ENCODE measurements at regions not wholly inside any gene's neighbourhood (a gene's known extent, or its start where the extent isn't known, plus 50 kb on each side); places are given as distances from the start of the nearest gene placed in this dataset.

DNA sequence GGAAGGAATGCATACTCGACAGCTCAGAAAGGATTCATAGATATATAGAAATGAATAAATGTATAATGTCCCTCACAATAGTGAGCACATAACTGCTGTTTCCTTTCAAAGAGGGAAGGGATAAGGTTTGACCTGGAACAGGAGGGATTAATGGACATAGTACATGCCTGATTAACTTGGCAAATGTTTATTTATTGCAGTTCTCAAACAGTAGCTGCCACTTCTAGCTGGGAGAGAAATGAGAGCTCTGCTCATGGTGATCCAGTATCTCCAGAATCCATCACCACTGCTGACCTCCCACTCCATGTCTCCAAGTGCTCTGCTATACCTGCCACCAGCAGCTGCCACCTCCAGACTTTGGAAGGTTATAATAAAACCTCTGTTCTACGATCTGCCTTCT lies 108.1 kb downstream of the LRIG3 start:
- H3K27ac ChIP-seq (ENCODE audit: low read depth in 1 of 2, low read length in 2 of 2), result no peak overlapping the region
- no peak overlapping the region for H3K4me2 ChIP-seq (replicated peaks; ENCODE audit: extremely low read depth, low read length, poor library complexity, severe bottlenecking)
- DNase-seq, result no peak
- Mint-ChIP-seq H3K27ac (no peak overlapping the region), H3K36me3 (no peaks in the 10 kb centered on the region), H3K4me3 (no peak overlapping the region), H3K27me3 (ENCODE audit: low read depth in 3 of 3) (no peaks in the 10 kb centered on the region), H3K9me3 (peaks cover 0 to 3% (median 0%) of the 10 kb centered on the region in 7 donors), H3K4me1 (no peaks in the 10 kb centered on the region)
- H3K79me2 ChIP-seq (ENCODE audit: insufficient read depth, low read length), result no peaks in the 10 kb centered on the region
- H3K27me3 ChIP-seq (ENCODE audit: control insufficient read depth in 2 of 2, insufficient read depth in 2 of 2, low read length in 2 of 2), result no peaks in the 10 kb centered on the region
- H2AFZ ChIP-seq (ENCODE audit: insufficient read depth, low read depth, low read length, poor library complexity, severe bottlenecking), result no peak overlapping the region
- peaks cover 0 to 4% of the 10 kb centered on the region in 2 donors for H3K9me3 ChIP-seq (replicated peaks in 1 of 2; ENCODE audit: control insufficient read depth in 1 of 2, insufficient read depth in 1 of 2, low read length in 2 of 2)
- H3K36me3 ChIP-seq (replicated peaks in 1 of 2; ENCODE audit: control insufficient read depth in 1 of 2, insufficient read depth in 2 of 2, low read length in 2 of 2), result no peaks in the 10 kb centered on the region
- H3K4me3 ChIP-seq (replicated peaks in 1 of 3; ENCODE audit: low read depth in 2 of 3, low read length in 3 of 3), result no peak overlapping the region
- no peaks in the 10 kb centered on the region for H4K20me1 ChIP-seq (ENCODE audit: insufficient read depth, low read length)
- intact Hi-C loops (cut with micrococcal nuclease), result no loop called here
- WGBS (ENCODE audit: insufficient coverage), result no CpG with 5 or more reads among the region's 2 CpGs
- H3K4me1 ChIP-seq (ENCODE audit: control insufficient read depth in 1 of 2, insufficient read depth in 2 of 2, low read length in 2 of 2), result no peaks in the 10 kb centered on the region
- no peak overlapping the region for H3K9ac ChIP-seq (ENCODE audit: insufficient read depth, low read length, poor library complexity, severe bottlenecking)
- TF ChIP-seq, protein P1, sequence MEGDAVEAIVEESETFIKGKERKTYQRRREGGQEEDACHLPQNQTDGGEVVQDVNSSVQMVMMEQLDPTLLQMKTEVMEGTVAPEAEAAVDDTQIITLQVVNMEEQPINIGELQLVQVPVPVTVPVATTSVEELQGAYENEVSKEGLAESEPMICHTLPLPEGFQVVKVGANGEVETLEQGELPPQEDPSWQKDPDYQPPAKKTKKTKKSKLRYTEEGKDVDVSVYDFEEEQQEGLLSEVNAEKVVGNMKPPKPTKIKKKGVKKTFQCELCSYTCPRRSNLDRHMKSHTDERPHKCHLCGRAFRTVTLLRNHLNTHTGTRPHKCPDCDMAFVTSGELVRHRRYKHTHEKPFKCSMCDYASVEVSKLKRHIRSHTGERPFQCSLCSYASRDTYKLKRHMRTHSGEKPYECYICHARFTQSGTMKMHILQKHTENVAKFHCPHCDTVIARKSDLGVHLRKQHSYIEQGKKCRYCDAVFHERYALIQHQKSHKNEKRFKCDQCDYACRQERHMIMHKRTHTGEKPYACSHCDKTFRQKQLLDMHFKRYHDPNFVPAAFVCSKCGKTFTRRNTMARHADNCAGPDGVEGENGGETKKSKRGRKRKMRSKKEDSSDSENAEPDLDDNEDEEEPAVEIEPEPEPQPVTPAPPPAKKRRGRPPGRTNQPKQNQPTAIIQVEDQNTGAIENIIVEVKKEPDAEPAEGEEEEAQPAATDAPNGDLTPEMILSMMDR (IDR thresholded peaks at IDR 0.05), result no peak

DNA sequence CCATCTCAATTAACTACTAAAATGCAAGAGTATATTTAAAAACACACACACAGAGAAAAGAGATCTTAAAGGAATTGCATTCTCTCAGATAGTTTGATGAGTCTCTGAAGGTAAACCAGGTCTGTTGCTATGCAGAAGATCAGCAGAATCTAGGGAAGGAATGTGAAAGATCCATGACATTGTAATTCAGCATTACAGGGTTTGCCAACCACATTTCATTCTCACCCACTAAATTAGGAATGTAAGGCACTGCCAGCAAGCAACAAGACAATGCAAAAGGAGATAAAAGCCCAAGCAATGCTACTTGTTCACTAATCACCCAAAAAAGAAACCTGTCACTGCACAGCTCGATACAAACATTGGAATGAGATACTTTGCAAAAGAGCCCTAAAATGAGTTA lies 106.3 kb downstream of the LRIG3 start:
- TF ChIP-seq, protein P1 (IDR thresholded peaks at IDR 0.05), result no peak
- intact Hi-C loops (cut with micrococcal nuclease), result no loop called here
- no peak overlapping the region for H2AFZ ChIP-seq (ENCODE audit: insufficient read depth, low read depth, low read length, poor library complexity, severe bottlenecking)
- no peak overlapping the region for H3K4me3 Mint-ChIP-seq
- H3K27me3 Mint-ChIP-seq (ENCODE audit: low read depth in 3 of 3), result no peaks in the 10 kb centered on the region
- H3K4me1 ChIP-seq (ENCODE audit: control insufficient read depth in 1 of 2, insufficient read depth in 2 of 2, low read length in 2 of 2), result no peaks in the 10 kb centered on the region
- no peak overlapping the region for H3K4me2 ChIP-seq (replicated peaks; ENCODE audit: extremely low read depth, low read length, poor library complexity, severe bottlenecking)
- H3K9me3 Mint-ChIP-seq, result peaks cover 0 to 3% (median 1%) of the 10 kb centered on the region in 7 donors
- no peak for DNase-seq
- no peak overlapping the region for H3K4me3 ChIP-seq (replicated peaks in 1 of 3; ENCODE audit: low read depth in 2 of 3, low read length in 3 of 3)
- H3K36me3 Mint-ChIP-seq, result no peaks in the 10 kb centered on the region
- no peaks in the 10 kb centered on the region for H3K27me3 ChIP-seq (ENCODE audit: control insufficient read depth in 2 of 2, insufficient read depth in 2 of 2, low read length in 2 of 2)
- H3K9ac ChIP-seq (ENCODE audit: insufficient read depth, low read length, poor library complexity, severe bottlenecking), result no peak overlapping the region
- no peaks in the 10 kb centered on the region for H3K79me2 ChIP-seq (ENCODE audit: insufficient read depth, low read length)
- 100% methylated on average over 1 of the region's 1 CpG for WGBS (ENCODE audit: insufficient coverage)
- no peaks in the 10 kb centered on the region for H3K4me1 Mint-ChIP-seq
- H3K27ac Mint-ChIP-seq, result no peak overlapping the region
- no peak overlapping the region for H3K27ac ChIP-seq (ENCODE audit: low read depth in 1 of 2, low read length in 2 of 2)
- peaks cover 0 to 4% of the 10 kb centered on the region in 2 donors for H3K9me3 ChIP-seq (replicated peaks in 1 of 2; ENCODE audit: control insufficient read depth in 1 of 2, insufficient read depth in 1 of 2, low read length in 2 of 2)
- no peaks in the 10 kb centered on the region for H4K20me1 ChIP-seq (ENCODE audit: insufficient read depth, low read length)
- H3K36me3 ChIP-seq (replicated peaks in 1 of 2; ENCODE audit: control insufficient read depth in 1 of 2, insufficient read depth in 2 of 2, low read length in 2 of 2), result no peaks in the 10 kb centered on the region

All from CD14-positive monocyte (primary cell).